BLaER1 (cell line): ENCODE measurements at regions not wholly inside any gene's neighbourhood (a gene's known extent, or its start where the extent isn't known, plus 50 kb on each side); places are given as distances from the start of the nearest gene placed in this dataset.
A peak's percentile ranks its signal among the peaks of the same experiment; 100 is the strongest.

Source experiments
- H3K27ac ChIP-seq: shearing (Covaris generic); formaldehyde crosslinking; 2 replicates; pipeline ENCODE4 v1.8.1; 2022
- H3K27me3 ChIP-seq: shearing (Covaris generic); formaldehyde crosslinking; 2 replicates; pipeline ENCODE4 v1.8.1; 2022
- H3K36me3 ChIP-seq: shearing (Covaris generic); formaldehyde crosslinking; 2 replicates; pipeline ENCODE4 v1.8.1; 2022
- H3K4me1 ChIP-seq: shearing (Covaris generic); formaldehyde crosslinking; 2 replicates; pipeline ENCODE4 v1.8.1; 2022
- H3K4me2 ChIP-seq: shearing (Covaris generic); formaldehyde crosslinking; 2 replicates; pipeline ENCODE4 v1.8.1; 2022
- H3K4me3 ChIP-seq: shearing (Covaris generic); formaldehyde crosslinking; 2 replicates; pipeline ENCODE4 v1.8.1; 2022
- H3K9ac ChIP-seq: shearing (Covaris generic); formaldehyde crosslinking; 2 replicates; pipeline ENCODE4 v1.8.1; 2022
- H3K9me3 ChIP-seq: shearing (Covaris generic); formaldehyde crosslinking; 2 replicates; pipeline ENCODE4 v1.8.1; 2022
- H4K20me1 ChIP-seq: shearing (Covaris generic); formaldehyde crosslinking; 2 replicates; pipeline ENCODE4 v1.8.1; 2022
- Cebpa-rat ChIP-seq: shearing (Covaris generic); IDR thresholded peaks from 2 replicates; pipeline ENCODE4 v1.8.1; 2022

- Histone ChIP-seq H3K9ac (no peak overlapping the region), H3K4me3 (no peak overlapping the region), H3K4me1 (peaks cover 14% of the 10 kb centered on the region), H3K9me3 (no peaks in the 10 kb centered on the region), H3K27ac (no peak overlapping the region), H3K36me3 (no peaks in the 10 kb centered on the region), H3K27me3 (no peaks in the 10 kb centered on the region), H3K4me2 (no peak overlapping the region), H4K20me1 (no peaks in the 10 kb centered on the region)
- TF ChIP-seq Cebpa-rat: no peak
Measured at GRCh38 chr6:54008589-54008988, 102.7 kb upstream of the MLIP start.

- no peak overlapping the region for H3K9ac ChIP-seq
- H3K36me3 ChIP-seq: no peaks in the 10 kb centered on the region
- TF ChIP-seq Cebpa-rat: no peak
- H3K27ac ChIP-seq: no peak overlapping the region
- H4K20me1 ChIP-seq: no peaks in the 10 kb centered on the region
- H3K9me3 ChIP-seq: no peaks in the 10 kb centered on the region
- no peaks in the 10 kb centered on the region for H3K27me3 ChIP-seq
- H3K4me3 ChIP-seq: no peak overlapping the region
- H3K4me2 ChIP-seq: no peak overlapping the region
- peaks cover 14% of the 10 kb centered on the region for H3K4me1 ChIP-seq
Measured at GRCh38 chr6:54009052-54009654, 102.1 kb upstream of the MLIP start.

GRCh38 chr6:54010340-54011276 lies 100.6 kb upstream of the MLIP start:
- H3K9ac ChIP-seq: peak overlapping the region; percentile 18; the same call in 1 of the 2 replicates
- no peak for TF ChIP-seq Cebpa-rat
- peak overlapping the region; percentile 70 for H3K4me2 ChIP-seq
- no peaks in the 10 kb centered on the region for H3K36me3 ChIP-seq
- no peaks in the 10 kb centered on the region for H3K27me3 ChIP-seq
- no peaks in the 10 kb centered on the region for H4K20me1 ChIP-seq
- H3K9me3 ChIP-seq: no peaks in the 10 kb centered on the region
- H3K4me3 ChIP-seq: no peak overlapping the region
- H3K27ac ChIP-seq: peak overlapping the region; percentile 36; the same call in 1 of the 2 replicates
- H3K4me1 ChIP-seq: peaks cover 14% of the 10 kb centered on the region

GRCh38 chr6:54011277-54011648 lies 100.0 kb upstream of the MLIP start:
- H3K36me3 ChIP-seq: no peaks in the 10 kb centered on the region
- no peak overlapping the region for H3K4me3 ChIP-seq
- H3K27me3 ChIP-seq: no peaks in the 10 kb centered on the region
- H4K20me1 ChIP-seq: no peaks in the 10 kb centered on the region
- peak overlapping the region; percentile 36; the same call in 1 of the 2 replicates for H3K27ac ChIP-seq
- peak overlapping the region; percentile 70 for H3K4me2 ChIP-seq
- H3K4me1 ChIP-seq: peaks cover 14% of the 10 kb centered on the region
- no peak for TF ChIP-seq Cebpa-rat
- 0 out of 2 replicates have a peak overlapping the region, but pooled peaks have one; percentile 18 for H3K9ac ChIP-seq
- H3K9me3 ChIP-seq: no peaks in the 10 kb centered on the region

- Histone ChIP-seq H3K4me2 (no peak overlapping the region), H3K9me3 (no peaks in the 10 kb centered on the region), H3K4me1 (peaks cover 14% of the 10 kb centered on the region), H3K27ac (no peak overlapping the region), H4K20me1 (no peaks in the 10 kb centered on the region), H3K9ac (no peak overlapping the region), H3K27me3 (no peaks in the 10 kb centered on the region), H3K4me3 (no peak overlapping the region), H3K36me3 (no peaks in the 10 kb centered on the region)
- no peak for TF ChIP-seq Cebpa-rat
Measured at GRCh38 chr6:54013966-54014365, 97.3 kb upstream of the MLIP start.

GRCh38 chr6:54014440-54014839 lies 96.8 kb upstream of the MLIP start:
- H4K20me1 ChIP-seq: no peaks in the 10 kb centered on the region
- H3K4me3 ChIP-seq: no peak overlapping the region
- no peaks in the 10 kb centered on the region for H3K27me3 ChIP-seq
- H3K27ac ChIP-seq: no peak overlapping the region
- H3K9ac ChIP-seq: no peak overlapping the region
- TF ChIP-seq Cebpa-rat: no peak
- H3K4me2 ChIP-seq: no peak overlapping the region
- no peaks in the 10 kb centered on the region for H3K36me3 ChIP-seq
- H3K9me3 ChIP-seq: no peaks in the 10 kb centered on the region
- H3K4me1 ChIP-seq: peaks cover 14% of the 10 kb centered on the region

- no peak overlapping the region for H3K4me2 ChIP-seq
Measured at GRCh38 chr6:54017877-54018276, 93.4 kb upstream of the MLIP start.

GRCh38 chr6:54018722-54019121 lies 92.5 kb upstream of the MLIP start:
- no peak for TF ChIP-seq Cebpa-rat
- H3K27ac ChIP-seq: no peak overlapping the region
- no peak overlapping the region for H3K9ac ChIP-seq
- no peaks in the 10 kb centered on the region for H4K20me1 ChIP-seq
- H3K4me1 ChIP-seq: no peaks in the 10 kb centered on the region
- no peaks in the 10 kb centered on the region for H3K27me3 ChIP-seq
- H3K4me2 ChIP-seq: no peak overlapping the region
- no peak overlapping the region for H3K4me3 ChIP-seq
- H3K36me3 ChIP-seq: no peaks in the 10 kb centered on the region
- no peaks in the 10 kb centered on the region for H3K9me3 ChIP-seq

More at GRCh38 chr6:54017877-54018276, 93.4 kb upstream of the MLIP start:
- no peaks in the 10 kb centered on the region for H3K27me3 ChIP-seq
- H3K4me1 ChIP-seq: no peaks in the 10 kb centered on the region
- H3K4me3 ChIP-seq: no peak overlapping the region
- no peaks in the 10 kb centered on the region for H4K20me1 ChIP-seq
- H3K27ac ChIP-seq: no peak overlapping the region
- no peaks in the 10 kb centered on the region for H3K9me3 ChIP-seq
- TF ChIP-seq Cebpa-rat: no peak
- H3K36me3 ChIP-seq: no peaks in the 10 kb centered on the region
- H3K9ac ChIP-seq: no peak overlapping the region

GRCh38 chr6:54019860-54020259 lies 91.4 kb upstream of the MLIP start:
- H3K36me3 ChIP-seq: no peaks in the 10 kb centered on the region
- no peaks in the 10 kb centered on the region for H3K4me1 ChIP-seq
- H3K27ac ChIP-seq: no peak overlapping the region
- H3K4me2 ChIP-seq: no peak overlapping the region
- no peaks in the 10 kb centered on the region for H4K20me1 ChIP-seq
- H3K4me3 ChIP-seq: no peak overlapping the region
- H3K27me3 ChIP-seq: no peaks in the 10 kb centered on the region
- H3K9ac ChIP-seq: no peak overlapping the region
- TF ChIP-seq Cebpa-rat: no peak
- no peaks in the 10 kb centered on the region for H3K9me3 ChIP-seq

GRCh38 chr6:54020334-54020733 lies 90.9 kb upstream of the MLIP start:
- Histone ChIP-seq H3K4me1 (no peaks in the 10 kb centered on the region), H3K27me3 (no peaks in the 10 kb centered on the region), H3K9ac (no peak overlapping the region), H3K36me3 (no peaks in the 10 kb centered on the region), H3K9me3 (no peaks in the 10 kb centered on the region), H3K4me3 (no peak overlapping the region), H3K27ac (no peak overlapping the region), H4K20me1 (no peaks in the 10 kb centered on the region), H3K4me2 (no peak overlapping the region)
- no peak for TF ChIP-seq Cebpa-rat
